ENCODE measurements at regions not wholly inside any gene's neighbourhood (a gene's known extent, or its start where the extent isn't known, plus 50 kb on each side); places are given as distances from the start of the nearest gene placed in this dataset.

DNA sequence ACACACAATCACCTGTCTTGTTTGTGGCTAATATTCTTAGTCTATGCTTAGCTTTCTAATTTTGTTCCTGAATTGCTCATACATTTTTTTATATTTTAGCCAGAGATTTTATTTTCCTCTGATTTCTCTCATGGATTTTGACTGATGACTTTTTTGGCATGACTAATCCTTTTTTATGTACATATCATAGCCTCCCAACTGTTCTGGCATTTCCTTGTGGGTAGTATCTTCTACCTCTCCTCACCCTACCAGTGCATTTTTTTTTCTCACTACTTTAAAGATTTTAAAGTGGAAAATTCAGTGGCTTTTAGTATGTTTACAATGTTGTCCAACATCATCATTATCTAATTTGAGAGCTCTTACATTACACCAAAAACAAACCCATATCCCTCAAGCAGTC lies 84.4 kb upstream of the TENM4 start:
- H4K91ac ChIP-seq (replicated peaks; ENCODE audit: insufficient read length, low read length), result no peak overlapping the region
- H2AK5ac ChIP-seq (ENCODE audit: low read depth, low read length), result no peak overlapping the region
- no peak overlapping the region for H3K4me2 ChIP-seq (ENCODE audit: insufficient read depth in 1 of 2, low read depth in 2 of 2, low read length in 2 of 2)
- H3K4me1 ChIP-seq (replicated peaks in 1 of 4; ENCODE audit: control insufficient read depth in 3 of 4, insufficient read depth in 4 of 4, low read length in 3 of 4), result no peaks in the 10 kb centered on the region
- H2BK20ac ChIP-seq (ENCODE audit: low read length), result no peak overlapping the region
- H3K56ac ChIP-seq (replicated peaks; ENCODE audit: insufficient read length, low read depth, low read length), result no peak overlapping the region
- H3K4ac ChIP-seq (replicated peaks; ENCODE audit: insufficient read length, low read depth, low read length), result no peak overlapping the region
- DNase-seq (ENCODE audit: low read depth in 1 of 2, low spot score in 2 of 2), result no peak
- H2BK120ac ChIP-seq (replicated peaks; ENCODE audit: low read depth, low read length), result no peak overlapping the region
- no peak overlapping the region for H3K4me3 ChIP-seq (ENCODE audit: extremely low read depth in 1 of 4, insufficient read depth in 2 of 4, low read depth in 3 of 4, low read length in 4 of 4)
- no peaks in the 10 kb centered on the region for H4K20me1 ChIP-seq (replicated peaks in 1 of 2; ENCODE audit: control insufficient read depth in 1 of 2, insufficient read depth in 2 of 2, low read length in 2 of 2)
- ChIA-PET CTCF (ENCODE audit: partially characterized antibody) (no interaction called here), POLR2A (ENCODE audit: partially characterized antibody) (no interaction called here)
- no peak overlapping the region for H2BK15ac ChIP-seq (ENCODE audit: low read length)
- H3K23me2 ChIP-seq (ENCODE audit: low read depth, low read length), result no peaks in the 10 kb centered on the region
- H3K9ac ChIP-seq (replicated peaks in 1 of 4; ENCODE audit: extremely low read depth in 1 of 4, low read depth in 3 of 4, low read length in 3 of 4), result no peak overlapping the region
- no peak overlapping the region for H3K14ac ChIP-seq (ENCODE audit: insufficient read length)
- H3K79me1 ChIP-seq (ENCODE audit: low read depth, low read length), result no peaks in the 10 kb centered on the region
- H3K79me2 ChIP-seq (ENCODE audit: control insufficient read depth in 1 of 2, insufficient read depth in 2 of 2, low read length in 2 of 2), result no peaks in the 10 kb centered on the region
- H2AFZ ChIP-seq (ENCODE audit: low read length), result no peak overlapping the region
- FAIRE-seq, result no peak
- no peak overlapping the region for H4K5ac ChIP-seq (ENCODE audit: insufficient read length, low read depth, low read length)
- H3K23ac ChIP-seq (ENCODE audit: insufficient read length), result no peak overlapping the region
- no peaks in the 10 kb centered on the region for H3K36me3 ChIP-seq (ENCODE audit: control insufficient read depth in 2 of 4, insufficient read depth in 4 of 4, low read length in 3 of 4)
- TF ChIP-seq, protein P1, sequence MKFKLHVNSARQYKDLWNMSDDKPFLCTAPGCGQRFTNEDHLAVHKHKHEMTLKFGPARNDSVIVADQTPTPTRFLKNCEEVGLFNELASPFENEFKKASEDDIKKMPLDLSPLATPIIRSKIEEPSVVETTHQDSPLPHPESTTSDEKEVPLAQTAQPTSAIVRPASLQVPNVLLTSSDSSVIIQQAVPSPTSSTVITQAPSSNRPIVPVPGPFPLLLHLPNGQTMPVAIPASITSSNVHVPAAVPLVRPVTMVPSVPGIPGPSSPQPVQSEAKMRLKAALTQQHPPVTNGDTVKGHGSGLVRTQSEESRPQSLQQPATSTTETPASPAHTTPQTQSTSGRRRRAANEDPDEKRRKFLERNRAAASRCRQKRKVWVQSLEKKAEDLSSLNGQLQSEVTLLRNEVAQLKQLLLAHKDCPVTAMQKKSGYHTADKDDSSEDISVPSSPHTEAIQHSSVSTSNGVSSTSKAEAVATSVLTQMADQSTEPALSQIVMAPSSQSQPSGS (IDR thresholded peaks at IDR 0.05; ENCODE audit: low read length), result no peak
- TF ChIP-seq SIN3A (conservative IDR thresholded peaks at IDR 0.05 in 1 of 2, IDR thresholded peaks at IDR 0.05 in 1 of 2; ENCODE audit: low read depth in 1 of 2, low read length in 2 of 2) (no peak), MAFK (IDR thresholded peaks at IDR 0.05; ENCODE audit: low read depth, low read length) (no peak), RBBP5 (IDR thresholded peaks at IDR 0.05; ENCODE audit: borderline replicate concordance, low read depth, low read length) (no peak), TAF7 (optimal IDR thresholded peaks at IDR 0.05; ENCODE audit: borderline replicate concordance, low read depth, low read length) (no peak), SAP30 (IDR thresholded peaks at IDR 0.05; ENCODE audit: insufficient read depth, insufficient replicate concordance, low read length) (no peak)
- TF ChIP-seq, protein P2, sequence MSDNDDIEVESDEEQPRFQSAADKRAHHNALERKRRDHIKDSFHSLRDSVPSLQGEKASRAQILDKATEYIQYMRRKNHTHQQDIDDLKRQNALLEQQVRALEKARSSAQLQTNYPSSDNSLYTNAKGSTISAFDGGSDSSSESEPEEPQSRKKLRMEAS (IDR thresholded peaks at IDR 0.05), result no peak
- H3K27me3 ChIP-seq (replicated peaks in 1 of 4; ENCODE audit: control insufficient read depth in 3 of 4, extremely low read depth in 1 of 4, insufficient read depth in 3 of 4, low read length in 3 of 4), result peaks cover 0 to 1% (median 0%) of the 10 kb centered on the region in 4 experiments; a peak in 1 of 7 replicates
- H3K9me3 ChIP-seq (ENCODE audit: insufficient read depth in 2 of 2, low read depth in 1 of 2, low read length in 1 of 2), result no peaks in the 10 kb centered on the region
- no peak overlapping the region for H2BK12ac ChIP-seq (ENCODE audit: low read depth, low read length)
- no peak overlapping the region for H3K27ac ChIP-seq (ENCODE audit: low read depth, low read length)
- no peak overlapping the region for H4K8ac ChIP-seq (ENCODE audit: extremely low read depth, insufficient read depth, low read length)
- no peak overlapping the region for H2BK5ac ChIP-seq (ENCODE audit: low read depth, low read length)
- H3K18ac ChIP-seq (ENCODE audit: extremely low read depth, low read length), result no peak overlapping the region

Measured in H1 (cell line).